ENCODE measurements at regions not wholly inside any gene's neighbourhood (a gene's known extent, or its start where the extent isn't known, plus 50 kb on each side); places are given as distances from the start of the nearest gene placed in this dataset.

- no peak for DNase-seq
- Mint-ChIP-seq H3K4me3 (no peak overlapping the region), H3K27me3 (ENCODE audit: low read depth in 3 of 3) (peaks cover 0 to 2% (median 2%) of the 10 kb centered on the region in 3 donors), H3K27ac (peak overlapping the region in 1 of 7 donors; percentile 26), H3K9me3 (peaks cover 0 to 14% (median 5%) of the 10 kb centered on the region in 7 donors), H3K36me3 (no peaks in the 10 kb centered on the region), H3K4me1 (peaks cover 3% of the 10 kb centered on the region)
- H3K9ac ChIP-seq (ENCODE audit: insufficient read depth, low read length, poor library complexity, severe bottlenecking) = no peak overlapping the region
- H3K9me3 ChIP-seq (replicated peaks in 1 of 2; ENCODE audit: control insufficient read depth in 1 of 2, insufficient read depth in 1 of 2, low read length in 2 of 2) = peaks cover 0 to 7% of the 10 kb centered on the region in 2 donors
- H3K4me2 ChIP-seq (replicated peaks; ENCODE audit: extremely low read depth, low read length, poor library complexity, severe bottlenecking) = no peak overlapping the region
- 89% methylated on average over 2 of the region's 3 CpGs for WGBS (ENCODE audit: insufficient coverage)
- H3K36me3 ChIP-seq (replicated peaks in 1 of 2; ENCODE audit: control insufficient read depth in 1 of 2, insufficient read depth in 2 of 2, low read length in 2 of 2) = no peaks in the 10 kb centered on the region
- no peak overlapping the region for H3K4me3 ChIP-seq (replicated peaks in 1 of 3; ENCODE audit: low read depth in 2 of 3, low read length in 3 of 3)
- intact Hi-C loops (cut with micrococcal nuclease) = no loop called here
- no peaks in the 10 kb centered on the region for H3K4me1 ChIP-seq (ENCODE audit: control insufficient read depth in 1 of 2, insufficient read depth in 2 of 2, low read length in 2 of 2)
- no peaks in the 10 kb centered on the region for H3K27me3 ChIP-seq (ENCODE audit: control insufficient read depth in 2 of 2, insufficient read depth in 2 of 2, low read length in 2 of 2)
- TF ChIP-seq, protein P1, sequence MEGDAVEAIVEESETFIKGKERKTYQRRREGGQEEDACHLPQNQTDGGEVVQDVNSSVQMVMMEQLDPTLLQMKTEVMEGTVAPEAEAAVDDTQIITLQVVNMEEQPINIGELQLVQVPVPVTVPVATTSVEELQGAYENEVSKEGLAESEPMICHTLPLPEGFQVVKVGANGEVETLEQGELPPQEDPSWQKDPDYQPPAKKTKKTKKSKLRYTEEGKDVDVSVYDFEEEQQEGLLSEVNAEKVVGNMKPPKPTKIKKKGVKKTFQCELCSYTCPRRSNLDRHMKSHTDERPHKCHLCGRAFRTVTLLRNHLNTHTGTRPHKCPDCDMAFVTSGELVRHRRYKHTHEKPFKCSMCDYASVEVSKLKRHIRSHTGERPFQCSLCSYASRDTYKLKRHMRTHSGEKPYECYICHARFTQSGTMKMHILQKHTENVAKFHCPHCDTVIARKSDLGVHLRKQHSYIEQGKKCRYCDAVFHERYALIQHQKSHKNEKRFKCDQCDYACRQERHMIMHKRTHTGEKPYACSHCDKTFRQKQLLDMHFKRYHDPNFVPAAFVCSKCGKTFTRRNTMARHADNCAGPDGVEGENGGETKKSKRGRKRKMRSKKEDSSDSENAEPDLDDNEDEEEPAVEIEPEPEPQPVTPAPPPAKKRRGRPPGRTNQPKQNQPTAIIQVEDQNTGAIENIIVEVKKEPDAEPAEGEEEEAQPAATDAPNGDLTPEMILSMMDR (IDR thresholded peaks at IDR 0.05) = no peak
- no peak overlapping the region for H3K27ac ChIP-seq (ENCODE audit: low read depth in 1 of 2, low read length in 2 of 2)
- no peak overlapping the region for H2AFZ ChIP-seq (ENCODE audit: insufficient read depth, low read depth, low read length, poor library complexity, severe bottlenecking)
- no peaks in the 10 kb centered on the region for H3K79me2 ChIP-seq (ENCODE audit: insufficient read depth, low read length)
- H4K20me1 ChIP-seq (ENCODE audit: insufficient read depth, low read length) = no peaks in the 10 kb centered on the region
Observed at GRCh38 chr7:37558320-37559096, 109.8 kb upstream of the ELMO1 start.

GRCh38 chr7:37570145-37570544 is 113.4 kb upstream of the GPR141 start:
- Mint-ChIP-seq H3K27ac (no peak overlapping the region), H3K4me3 (no peak overlapping the region), H3K9me3 (peaks cover 0 to 7% (median 0%) of the 10 kb centered on the region in 7 donors), H3K4me1 (peaks cover 10% of the 10 kb centered on the region), H3K36me3 (no peaks in the 10 kb centered on the region), H3K27me3 (ENCODE audit: low read depth in 3 of 3) (peaks cover 0 to 2% (median 1%) of the 10 kb centered on the region in 3 donors)
- 97% methylated on average over 5 of the region's 6 CpGs for WGBS (ENCODE audit: insufficient coverage)
- no peaks in the 10 kb centered on the region for H3K4me1 ChIP-seq (ENCODE audit: control insufficient read depth in 1 of 2, insufficient read depth in 2 of 2, low read length in 2 of 2)
- no peak for DNase-seq
- TF ChIP-seq, protein P1 (IDR thresholded peaks at IDR 0.05) = no peak
- no peak overlapping the region for H3K27ac ChIP-seq (ENCODE audit: low read depth in 1 of 2, low read length in 2 of 2)
- intact Hi-C loops (cut with micrococcal nuclease) = no loop called here
- no peaks in the 10 kb centered on the region for H4K20me1 ChIP-seq (ENCODE audit: insufficient read depth, low read length)
- no peak overlapping the region for H3K4me3 ChIP-seq (replicated peaks in 1 of 3; ENCODE audit: low read depth in 2 of 3, low read length in 3 of 3)
- no peaks in the 10 kb centered on the region for H3K27me3 ChIP-seq (ENCODE audit: control insufficient read depth in 2 of 2, insufficient read depth in 2 of 2, low read length in 2 of 2)
- no peaks in the 10 kb centered on the region for H3K36me3 ChIP-seq (replicated peaks in 1 of 2; ENCODE audit: control insufficient read depth in 1 of 2, insufficient read depth in 2 of 2, low read length in 2 of 2)
- no peaks in the 10 kb centered on the region for H3K9me3 ChIP-seq (replicated peaks in 1 of 2; ENCODE audit: control insufficient read depth in 1 of 2, insufficient read depth in 1 of 2, low read length in 2 of 2)
- H3K79me2 ChIP-seq (ENCODE audit: insufficient read depth, low read length) = no peaks in the 10 kb centered on the region
- H3K4me2 ChIP-seq (replicated peaks; ENCODE audit: extremely low read depth, low read length, poor library complexity, severe bottlenecking) = no peak overlapping the region
- H3K9ac ChIP-seq (ENCODE audit: insufficient read depth, low read length, poor library complexity, severe bottlenecking) = no peak overlapping the region
- no peak overlapping the region for H2AFZ ChIP-seq (ENCODE audit: insufficient read depth, low read depth, low read length, poor library complexity, severe bottlenecking)
